HK-2 (cell line): ENCODE measurements at regions not wholly inside any gene's neighbourhood (a gene's known extent, or its start where the extent isn't known, plus 50 kb on each side); places are given as distances from the start of the nearest gene placed in this dataset.

Experiments
- DNase-seq: peaks from one replicate; pipeline ENCODE4 v3.0.0-alpha.2; 2018; ENCODE audit not compliant: unreplicated experiment

GRCh38 chr10:81784111-81784597, 90.8 kb upstream of the NRG3 start:
- DNase-seq: no peak

- DNase-seq: no peak
Measured at GRCh38 chr10:81792729-81793128, 82.3 kb upstream of the NRG3 start.

- no peak for DNase-seq
Measured at GRCh38 chr10:81806842-81807241, 68.2 kb upstream of the NRG3 start.

- no peak for DNase-seq
Measured at GRCh38 chr10:81814842-81815241, 60.2 kb upstream of the NRG3 start.

- no peak for DNase-seq
Measured at GRCh38 chr10:81817596-81818170, 57.3 kb upstream of the NRG3 start.

- DNase-seq: no peak
Measured at GRCh38 chr10:81820418-81820817, 54.6 kb upstream of the NRG3 start.
